GM12875 (cell line): ENCODE measurements at regions not wholly inside any gene's neighbourhood (a gene's known extent, or its start where the extent isn't known, plus 50 kb on each side); places are given as distances from the start of the nearest gene placed in this dataset.
"Not testable (repeated sequence)": the region's sequence is repeated elsewhere in the genome, so short reads cannot be mapped to it uniquely, and the experiment has no call there.

Source experiments
- H3K4me3 ChIP-seq: one replicate; pipeline ENCODE4 v1.5.1; 2011; ENCODE audit warnings: low read depth, low read length, control low read depth
- CTCF ChIP-seq: IDR thresholded peaks from 2 replicates; pipeline ENCODE4 v1.5.1; 2011; ENCODE audit warnings: low read depth, mild to moderate bottlenecking, control low read depth, inconsistent platforms, low read length, moderate library complexity, borderline replicate concordance; ENCODE audit not compliant: insufficient read depth

- TF ChIP-seq CTCF = no peak
- no peak overlapping the region for H3K4me3 ChIP-seq
These were observed 178.9 kb downstream of the FAM124B start for GRCh38 chr2:224222974-224223373.

GRCh38 chr2:224222291-224222690 lies 179.6 kb downstream of the FAM124B start:
- H3K4me3 ChIP-seq = no peak overlapping the region
- TF ChIP-seq CTCF = no peak

GRCh38 chr2:224221455-224221913 lies 180.4 kb downstream of the FAM124B start:
- TF ChIP-seq CTCF = no peak

GRCh38 chr2:224220586-224221255 lies 181.2 kb downstream of the FAM124B start:
- TF ChIP-seq CTCF = no peak
- H3K4me3 ChIP-seq = no peak overlapping the region

More at GRCh38 chr2:224221455-224221913, 180.4 kb downstream of the FAM124B start:
- no peak overlapping the region for H3K4me3 ChIP-seq

GRCh38 chr2:224219781-224220180 lies 180.7 kb upstream of the SERPINE2 start:
- TF ChIP-seq CTCF = no peak
- H3K4me3 ChIP-seq = no peak overlapping the region

GRCh38 chr2:224217962-224218347 lies 178.9 kb upstream of the SERPINE2 start:
- TF ChIP-seq CTCF = no peak
- H3K4me3 ChIP-seq = no peak overlapping the region

GRCh38 chr2:224217233-224217961 lies 178.3 kb upstream of the SERPINE2 start:
- TF ChIP-seq CTCF = no peak
- no peak overlapping the region for H3K4me3 ChIP-seq

- not testable (repeated sequence) for H3K4me3 ChIP-seq
These were observed 176.5 kb upstream of the SERPINE2 start for GRCh38 chr2:224215611-224216010.
